B cell (primary cell): ENCODE measurements at regions not wholly inside any gene's neighbourhood (a gene's known extent, or its start where the extent isn't known, plus 50 kb on each side); places are given as distances from the start of the nearest gene placed in this dataset.
"Not testable (repeated sequence)": the region's sequence is repeated elsewhere in the genome, so short reads cannot be mapped to it uniquely, and the experiment has no call there.

ENCODE experiments used
- ATAC-seq: fragments of 200-7000 bp; cut with Tn5 transposase; one replicate; pipeline ENCODE4 v1.10.0; 2021; ENCODE audit warnings: low read depth, mild to moderate bottlenecking, moderate number of reproducible peaks, moderate library complexity
- CTCF ChIA-PET: fragments of 350-600 bp; sonication (Branson Sonifier 250); formaldehyde crosslinking; loops from one replicate; lab custom pipeline; 2021; ENCODE audit warnings: antibody characterized with exemption, inconsistent platforms; lab: Charles Lee
- POLR2A ChIA-PET: fragments of 350-600 bp; sonication (Branson Sonifier 250); formaldehyde crosslinking; loops from one replicate; lab custom pipeline; 2021; ENCODE audit warnings: antibody characterized with exemption; lab: Charles Lee
- DNase-seq: peaks from one replicate; pipeline ENCODE4 v3.0.0; 2013
- H2AFZ ChIP-seq: 2 replicates; pipeline ENCODE4 v1.6.1; 2012; ENCODE audit warnings: mild to moderate bottlenecking, low read depth, low read length; ENCODE audit not compliant: insufficient read depth, poor library complexity, severe bottlenecking
- H3K27ac ChIP-seq, 2 donors: 1 replicate in 1 of 2; 2 replicates in 1 of 2; pipeline ENCODE4 v1.5.1; 2012 to 2013; ENCODE audit warnings: low read length in 2 of 2, mild to moderate bottlenecking in 2 of 2, moderate library complexity in 1 of 2
- H3K27me3 ChIP-seq, 4 experiments: fragments of 200-600 bp in 1 of 4; sonication (generic) in 1 of 4; replicated peaks in 1 of 4; 1 replicate in 2 of 4; 2 replicates in 2 of 4; pipeline versions ENCODE4 v1.6.1 to v1.7.0; 2013 to 2016; ENCODE audit warnings: low read length in 3 of 4, mild to moderate bottlenecking in 2 of 4, mixed read lengths in 1 of 4, moderate library complexity in 1 of 4; ENCODE audit not compliant: insufficient read depth in 4 of 4, control insufficient read depth in 3 of 4; ENCODE audit errors: control extremely low read depth in 1 of 4
- H3K36me3 ChIP-seq, 2 experiments: replicated peaks in 1 of 2; 1 replicate in 1 of 2; 2 replicates in 1 of 2; pipeline versions ENCODE4 v1.6.1 to v1.7.1; 2013; ENCODE audit warnings: low read length in 1 of 2; ENCODE audit not compliant: insufficient read depth in 2 of 2, control insufficient read depth in 1 of 2; ENCODE audit errors: control extremely low read depth in 1 of 2, extremely low read depth in 1 of 2
- H3K4me1 ChIP-seq, 2 donors: fragments of 200-600 bp in 1 of 2; sonication (generic) in 1 of 2; 1 replicate in 1 of 2; 2 replicates in 1 of 2; pipeline versions ENCODE4 v1.5.1 to v1.6.1; 2013 to 2017; ENCODE audit warnings: low read length in 2 of 2; ENCODE audit not compliant: control insufficient read depth in 2 of 2, insufficient read depth in 2 of 2
- H3K4me2 ChIP-seq: replicated peaks from 2 replicates; pipeline ENCODE3; 2012; ENCODE audit warnings: mild to moderate bottlenecking, low read depth, low read length; ENCODE audit not compliant: poor library complexity, severe bottlenecking
- H3K4me3 ChIP-seq, 5 experiments: fragments of 200-600 bp in 1 of 5; sonication (generic) in 1 of 5; 1 replicate in 3 of 5; 2 replicates in 2 of 5; pipeline versions ENCODE4 v1.5.1 to v1.7.0; 2011 to 2016; ENCODE audit warnings: low read length in 4 of 5, mild to moderate bottlenecking in 4 of 5, low read depth in 2 of 5, control low read depth in 1 of 5, moderate library complexity in 1 of 5; ENCODE audit not compliant: insufficient read depth in 1 of 5; ENCODE audit errors: control extremely low read depth in 1 of 5, extremely low read depth in 1 of 5
- H3K79me2 ChIP-seq: fragments of 200-600 bp; sonication (generic); one replicate; pipeline ENCODE4 v1.6.0; 2016; ENCODE audit warnings: low read length; ENCODE audit not compliant: control insufficient read depth, insufficient read depth
- H3K9ac ChIP-seq: fragments of 200-600 bp; sonication (generic); 2 replicates; pipeline ENCODE4 v1.6.1; 2017; ENCODE audit warnings: mild to moderate bottlenecking, low read length, moderate library complexity
- H3K9me3 ChIP-seq, 3 donors: one replicate each; pipeline versions ENCODE4 v1.6.1 to v1.7.1; 2013; ENCODE audit warnings: low read length in 2 of 3; ENCODE audit not compliant: control insufficient read depth in 2 of 3, insufficient read depth in 1 of 3; ENCODE audit errors: control extremely low read depth in 1 of 3
- H4K20me1 ChIP-seq: 2 replicates; pipeline ENCODE4 v1.6.0; 2012; ENCODE audit warnings: mild to moderate bottlenecking, low read length; ENCODE audit not compliant: insufficient read depth, control insufficient read depth, poor library complexity, severe bottlenecking
- H3K27ac Mint-ChIP-seq: one replicate; pipeline ENCODE4 v1.8.0; 2021; ENCODE audit warnings: mixed read lengths
- H3K27me3 Mint-ChIP-seq: one replicate; pipeline ENCODE4 v1.8.0; 2021; ENCODE audit warnings: mixed read lengths
- H3K4me1 Mint-ChIP-seq: one replicate; pipeline ENCODE4 v1.8.0; 2021; ENCODE audit warnings: mixed read lengths
- H3K4me3 Mint-ChIP-seq: one replicate; pipeline ENCODE4 v1.8.0; 2021; ENCODE audit warnings: mixed read lengths
- H3K9me3 Mint-ChIP-seq: one replicate; pipeline ENCODE4 v1.8.0; 2022; ENCODE audit warnings: mixed read lengths; ENCODE audit not compliant: insufficient read depth
- CTCF ChIP-seq: fragments of 200-600 bp; IDR thresholded peaks from one replicate; pipeline ENCODE4 v1.8.0; 2022; ENCODE audit warnings: antibody characterized with exemption, mild to moderate bottlenecking
- EZH2 ChIP-seq: IDR thresholded peaks from 2 replicates; pipeline ENCODE4 v1.6.1; 2012; ENCODE audit warnings: borderline replicate concordance, low read depth, mild to moderate bottlenecking, moderate library complexity, low read length; ENCODE audit not compliant: insufficient read depth, poor library complexity, severe bottlenecking
- WGBS: methylation state at CpG from one replicate; pipeline ENCODE4 v1.1.5; 2013; ENCODE audit warnings: missing lambda C conversion rate; ENCODE audit not compliant: insufficient coverage; 5-methylcytosine and 5-hydroxymethylcytosine counted together
- intact Hi-C: fragments of 100-400 bp; cut with micrococcal nuclease; formaldehyde crosslinking; loops from one replicate; pipeline ENCODE4 v1.10.0; 2022

- H3K27me3 Mint-ChIP-seq: no peaks in the 10 kb centered on the region
Measured at GRCh38 chr20:26243731-26244130, 547.1 kb upstream of the ZNF337 start.

GRCh38 chr20:26220609-26221008 lies 524.0 kb upstream of the ZNF337 start:
- ATAC-seq, H2AFZ ChIP-seq, H3K79me2 ChIP-seq, POLR2A ChIA-PET, H3K9me3 ChIP-seq, H3K4me2 ChIP-seq, H3K4me3 ChIP-seq, DNase-seq, H3K27ac ChIP-seq, H3K4me3 Mint-ChIP-seq, H3K27me3 ChIP-seq, CTCF ChIA-PET, intact Hi-C loops, H3K9ac ChIP-seq, H3K36me3 ChIP-seq, H3K4me1 ChIP-seq, H4K20me1 ChIP-seq, H3K9me3 Mint-ChIP-seq, H3K27me3 Mint-ChIP-seq, H3K27ac Mint-ChIP-seq, H3K4me1 Mint-ChIP-seq: not testable (repeated sequence)
- no CpG with 5 or more reads among the region's 1 CpG for WGBS

More at GRCh38 chr20:26243731-26244130, 547.1 kb upstream of the ZNF337 start:
- no peaks in the 10 kb centered on the region for H3K79me2 ChIP-seq
- 91% methylated on average over 4 of the region's 4 CpGs for WGBS
- ATAC-seq (no peak), DNase-seq (no peak)
- no peak overlapping the region for H3K4me3 ChIP-seq
- intact Hi-C loops: no loop called here
- H3K4me3 Mint-ChIP-seq: no peak overlapping the region
- H4K20me1 ChIP-seq: no peaks in the 10 kb centered on the region
- TF ChIP-seq CTCF (no peak), EZH2 (no peak)
- H3K27ac Mint-ChIP-seq: no peak overlapping the region
- no peaks in the 10 kb centered on the region for H3K4me1 ChIP-seq
- no peak overlapping the region for H3K9ac ChIP-seq
- H3K36me3 ChIP-seq: no peaks in the 10 kb centered on the region
- H3K4me2 ChIP-seq: no peak overlapping the region
- ChIA-PET CTCF (no interaction called here), POLR2A (no interaction called here)
- H3K27me3 ChIP-seq: no peaks in the 10 kb centered on the region
- H3K9me3 Mint-ChIP-seq: no peaks in the 10 kb centered on the region
- no peak overlapping the region for H3K27ac ChIP-seq
- H2AFZ ChIP-seq: no peak overlapping the region
- no peaks in the 10 kb centered on the region for H3K4me1 Mint-ChIP-seq
- peaks cover 0 to 4% (median 1%) of the 10 kb centered on the region in 3 donors for H3K9me3 ChIP-seq

GRCh38 chr20:26219546-26219945 lies 522.9 kb upstream of the ZNF337 start:
- CTCF ChIA-PET, H3K27ac ChIP-seq, H3K27me3 ChIP-seq, H3K9me3 ChIP-seq, H3K4me2 ChIP-seq, ATAC-seq, H3K79me2 ChIP-seq, H3K9ac ChIP-seq, H3K4me1 Mint-ChIP-seq, H3K9me3 Mint-ChIP-seq, H3K36me3 ChIP-seq, H3K27ac Mint-ChIP-seq, H3K4me1 ChIP-seq, intact Hi-C loops, H3K27me3 Mint-ChIP-seq, H4K20me1 ChIP-seq, H3K4me3 Mint-ChIP-seq, H2AFZ ChIP-seq, H3K4me3 ChIP-seq, POLR2A ChIA-PET, DNase-seq: not testable (repeated sequence)
- WGBS: 83% methylated on average over 1 of the region's 3 CpGs
